ENCODE measurements at regions not wholly inside any gene's neighbourhood (a gene's known extent, or its start where the extent isn't known, plus 50 kb on each side); places are given as distances from the start of the nearest gene placed in this dataset.

DNA sequence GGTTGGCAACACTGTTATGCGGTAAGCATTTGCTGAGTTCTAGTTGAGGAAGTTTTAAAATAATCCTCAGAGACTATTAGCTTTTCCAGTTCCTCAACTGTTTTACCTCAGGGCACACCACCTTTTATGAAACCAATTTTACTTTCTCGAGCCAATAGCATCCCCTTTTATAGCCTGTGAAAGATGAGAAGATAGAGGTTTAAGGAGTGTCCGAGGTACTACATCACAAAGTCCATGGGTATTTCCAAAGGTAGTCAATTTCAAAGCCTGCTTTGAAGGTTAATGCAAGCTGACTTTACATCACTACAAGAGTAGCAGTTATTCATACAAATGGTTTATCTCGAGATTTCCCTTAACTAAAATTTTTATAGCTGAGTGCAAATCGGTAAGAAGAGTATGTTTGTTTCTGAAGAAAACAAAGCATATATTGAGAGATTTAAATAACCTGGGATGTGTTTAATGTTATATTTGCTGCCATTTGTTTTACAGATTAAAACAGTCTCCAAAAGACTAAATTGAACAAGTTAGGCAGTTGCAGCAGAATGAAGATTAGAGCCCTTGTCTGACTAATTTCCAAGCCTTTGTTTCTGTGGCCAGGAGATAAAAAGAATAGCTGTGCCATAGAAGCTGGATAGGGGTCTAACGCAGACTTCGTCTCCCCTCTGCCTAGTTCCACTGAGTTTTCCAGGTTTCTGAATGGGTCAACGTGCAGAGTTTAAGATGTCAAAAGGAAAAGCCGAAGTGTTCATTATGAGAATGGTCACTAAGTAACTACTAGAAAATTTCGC, 74.7 kb upstream of the TRPC4 start:
- Histone ChIP-seq H3K27me3 (ENCODE audit: insufficient read depth, low read length) (no peaks in the 10 kb centered on the region), H3K4ac (ENCODE audit: low read depth, low read length) (no peak overlapping the region), H3K9me3 (ENCODE audit: control insufficient read depth, low read depth, low read length) (no peaks in the 10 kb centered on the region), H3K79me1 (ENCODE audit: insufficient read depth, low read depth, low read length, poor library complexity, severe bottlenecking) (no peaks in the 10 kb centered on the region), H3K9ac (ENCODE audit: extremely low read depth, insufficient read length, low read length) (no peak overlapping the region), H3K4me1 (ENCODE audit: insufficient read depth, low read length) (no peaks in the 10 kb centered on the region), H2BK5ac (ENCODE audit: insufficient read length, low read length) (no peak overlapping the region), H3K4me2 (ENCODE audit: insufficient read depth, insufficient read length, low read length) (no peak overlapping the region), H3K14ac (ENCODE audit: insufficient read depth, low read length) (no peak overlapping the region), H3K18ac (ENCODE audit: insufficient read length, low read depth, low read length) (no peak overlapping the region), H3K56ac (ENCODE audit: insufficient read length, low read depth, low read length) (no peak overlapping the region), H4K5ac (ENCODE audit: insufficient read length, low read depth, low read length) (no peak overlapping the region), H3K23me2 (ENCODE audit: insufficient read length, low read depth, low read length, poor library complexity, severe bottlenecking) (no peaks in the 10 kb centered on the region), H2AK5ac (ENCODE audit: insufficient read length, low read length) (no peak overlapping the region), H2BK15ac (ENCODE audit: low read depth, low read length) (no peak overlapping the region), H3K79me2 (ENCODE audit: insufficient read depth, low read length) (no peaks in the 10 kb centered on the region), H4K8ac (replicated peaks; ENCODE audit: insufficient read length, low read depth, low read length) (no peak overlapping the region), H4K91ac (ENCODE audit: insufficient read length, low read depth, low read length) (no peak overlapping the region), H3K27ac (ENCODE audit: insufficient read length, low read depth, low read length) (no peak overlapping the region), H3T11ph (ENCODE audit: low read length) (no peak overlapping the region), H3K23ac (ENCODE audit: insufficient read length, low read depth, low read length) (no peak overlapping the region), H2BK20ac (ENCODE audit: low read depth, low read length, poor library complexity, severe bottlenecking) (no peak overlapping the region), H4K20me1 (ENCODE audit: control insufficient read depth, insufficient read depth, insufficient read length) (no peaks in the 10 kb centered on the region), H2AFZ (ENCODE audit: low read length) (no peak overlapping the region), H2BK120ac (ENCODE audit: low read depth, low read length, poor library complexity, severe bottlenecking) (no peak overlapping the region), H2BK12ac (ENCODE audit: insufficient read length, low read depth, low read length) (no peak overlapping the region)
- Mint-ChIP-seq H3K4me1 (peaks cover 19% of the 10 kb centered on the region in 2 experiments), H3K36me3 (ENCODE audit: insufficient read depth in 1 of 3, low read depth in 3 of 3) (no peaks in the 10 kb centered on the region), H3K4me3 (no peak overlapping the region), H3K27me3 (ENCODE audit: low read depth) (no peaks in the 10 kb centered on the region), H3K27ac (peak overlapping the region in 2 of 3 experiments; percentile 5 to 43; a peak in 2 of 7 replicates), H3K9me3 (no peaks in the 10 kb centered on the region)
- no peak for DNase-seq
- WGBS (ENCODE audit: extremely low coverage, insufficient read length, low lambda C conversion rate): no CpG with 5 or more reads among the region's 10 CpGs
- TF ChIP-seq, protein P1, sequence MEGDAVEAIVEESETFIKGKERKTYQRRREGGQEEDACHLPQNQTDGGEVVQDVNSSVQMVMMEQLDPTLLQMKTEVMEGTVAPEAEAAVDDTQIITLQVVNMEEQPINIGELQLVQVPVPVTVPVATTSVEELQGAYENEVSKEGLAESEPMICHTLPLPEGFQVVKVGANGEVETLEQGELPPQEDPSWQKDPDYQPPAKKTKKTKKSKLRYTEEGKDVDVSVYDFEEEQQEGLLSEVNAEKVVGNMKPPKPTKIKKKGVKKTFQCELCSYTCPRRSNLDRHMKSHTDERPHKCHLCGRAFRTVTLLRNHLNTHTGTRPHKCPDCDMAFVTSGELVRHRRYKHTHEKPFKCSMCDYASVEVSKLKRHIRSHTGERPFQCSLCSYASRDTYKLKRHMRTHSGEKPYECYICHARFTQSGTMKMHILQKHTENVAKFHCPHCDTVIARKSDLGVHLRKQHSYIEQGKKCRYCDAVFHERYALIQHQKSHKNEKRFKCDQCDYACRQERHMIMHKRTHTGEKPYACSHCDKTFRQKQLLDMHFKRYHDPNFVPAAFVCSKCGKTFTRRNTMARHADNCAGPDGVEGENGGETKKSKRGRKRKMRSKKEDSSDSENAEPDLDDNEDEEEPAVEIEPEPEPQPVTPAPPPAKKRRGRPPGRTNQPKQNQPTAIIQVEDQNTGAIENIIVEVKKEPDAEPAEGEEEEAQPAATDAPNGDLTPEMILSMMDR (conservative IDR thresholded peaks at IDR 0.05): no peak

All from H9 (cell line).